Activated CD4-positive, alpha-beta T cell treated with anti-CD3 and anti-CD28 coated beads, Interleukin-2, amount 50 U/mL, for 16 hours (primary cell): ENCODE measurements at regions not wholly inside any gene's neighbourhood (a gene's known extent, or its start where the extent isn't known, plus 50 kb on each side); places are given as distances from the start of the nearest gene placed in this dataset.
A peak's percentile ranks its signal among the peaks of the same experiment; 100 is the strongest.

Experiments
- DNase-seq: peaks from one replicate; pipeline ENCODE4 v3.0.0-alpha.2; 2020

DNA sequence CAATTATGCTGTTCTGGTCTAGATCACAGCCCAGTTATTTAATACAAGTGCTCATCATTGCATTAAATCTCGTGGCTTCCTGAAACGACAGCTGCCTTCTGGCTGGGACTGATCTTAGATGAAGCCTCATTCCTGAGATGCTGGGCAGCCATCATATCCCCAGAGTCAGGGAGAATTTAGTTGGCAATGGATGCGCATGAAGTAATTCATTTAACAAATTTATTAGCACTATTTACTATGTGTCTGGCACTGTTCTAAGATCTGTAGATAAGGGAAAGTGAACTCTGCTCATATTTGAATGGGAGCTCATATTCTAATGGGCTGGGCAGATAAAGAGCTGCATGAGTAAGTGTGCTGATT is 244.7 kb downstream of the KCNS3 start:
- no peak for DNase-seq

GRCh38 chr2:18122544-18123210 is 244.2 kb downstream of the KCNS3 start:
- DNase-seq = no peak

DNA sequence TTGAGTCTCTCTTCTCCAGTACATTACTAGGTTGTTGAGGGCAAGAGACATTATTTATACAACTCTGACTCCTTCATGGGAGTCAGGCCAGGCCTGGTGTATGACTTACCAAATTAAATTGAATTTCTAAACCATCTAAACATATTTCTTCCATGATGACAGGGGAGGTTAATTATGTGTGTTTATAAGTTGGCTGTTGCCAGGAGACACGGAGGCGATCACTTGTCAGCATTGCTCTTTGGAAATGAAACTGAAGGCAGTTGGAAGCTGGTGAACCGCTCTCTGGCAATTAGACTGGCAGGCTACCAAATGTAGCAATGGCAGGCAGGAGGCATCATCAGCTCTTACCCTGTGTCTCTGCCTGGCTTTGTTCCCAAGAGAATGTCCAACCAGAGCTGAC is 241.4 kb downstream of the KCNS3 start:
- DNase-seq = no peak

DNA sequence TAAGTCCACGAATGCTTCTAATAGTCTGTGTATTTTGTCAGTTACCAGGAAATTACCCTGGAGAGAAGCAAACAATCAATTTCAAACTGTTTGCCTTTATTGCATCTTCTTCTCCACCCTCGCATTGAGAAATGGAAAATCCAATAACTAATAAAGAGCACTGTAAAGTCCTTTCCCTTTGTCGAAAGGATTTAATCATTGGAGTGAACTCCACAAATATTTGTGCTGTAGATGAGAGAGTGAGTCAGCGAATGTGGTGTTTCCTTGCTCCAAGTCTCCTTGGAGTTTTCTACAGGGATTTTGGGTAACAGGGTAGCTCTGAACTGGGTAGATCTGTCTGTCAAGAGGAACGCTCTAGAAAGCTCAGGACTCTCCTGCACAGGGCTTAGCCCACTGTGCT is 240.2 kb downstream of the KCNS3 start:
- no peak for DNase-seq

DNA sequence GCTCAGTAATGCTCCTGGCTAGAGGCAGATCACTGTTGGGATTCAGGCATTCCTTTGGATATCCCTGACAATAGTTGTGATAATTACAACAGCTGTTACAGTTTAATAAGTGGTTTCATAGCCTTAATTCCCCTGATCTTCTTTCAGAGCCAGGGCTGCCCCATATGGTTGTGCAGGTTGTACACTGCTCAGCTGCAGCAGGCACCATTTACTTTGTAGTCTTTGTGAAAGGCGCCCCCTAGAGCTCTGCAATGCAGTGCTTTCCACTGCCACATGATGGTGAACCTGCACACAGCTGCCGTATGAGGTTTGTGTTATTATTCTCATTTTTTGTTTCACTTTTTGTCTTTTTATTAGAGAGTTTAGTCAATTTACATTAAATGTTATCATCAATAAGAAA is 239.1 kb downstream of the KCNS3 start:
- peak; percentile 6 for DNase-seq

DNA sequence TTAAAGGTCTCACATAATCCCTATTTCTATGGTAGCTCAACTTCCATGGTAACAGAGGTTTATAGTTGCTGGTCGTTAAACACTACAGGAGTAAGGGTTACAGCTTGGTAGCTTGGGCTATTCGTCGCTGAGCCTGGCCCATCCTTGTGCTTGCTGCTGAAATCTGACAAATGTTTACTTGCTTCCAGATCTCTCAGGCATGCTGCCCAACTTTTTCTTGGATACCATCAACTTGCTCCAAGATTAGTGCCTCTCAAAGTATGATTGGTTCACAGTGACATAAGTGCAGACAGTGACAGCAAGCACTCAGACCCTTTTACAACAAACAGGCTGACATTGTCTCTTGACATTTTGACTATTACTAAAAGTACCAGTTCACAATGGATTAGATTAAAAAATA is 231.8 kb downstream of the KCNS3 start:
- DNase-seq = no peak

- DNase-seq = no peak
Observed at GRCh38 chr2:18106841-18107240, 228.4 kb downstream of the KCNS3 start.

- no peak for DNase-seq
Observed at GRCh38 chr2:18105929-18106328, 227.5 kb downstream of the KCNS3 start.

GRCh38 chr2:18104595-18105224 is 226.2 kb downstream of the KCNS3 start:
- no peak for DNase-seq

- DNase-seq = no peak
Observed at GRCh38 chr2:18096836-18097405, 218.5 kb downstream of the KCNS3 start.

DNA sequence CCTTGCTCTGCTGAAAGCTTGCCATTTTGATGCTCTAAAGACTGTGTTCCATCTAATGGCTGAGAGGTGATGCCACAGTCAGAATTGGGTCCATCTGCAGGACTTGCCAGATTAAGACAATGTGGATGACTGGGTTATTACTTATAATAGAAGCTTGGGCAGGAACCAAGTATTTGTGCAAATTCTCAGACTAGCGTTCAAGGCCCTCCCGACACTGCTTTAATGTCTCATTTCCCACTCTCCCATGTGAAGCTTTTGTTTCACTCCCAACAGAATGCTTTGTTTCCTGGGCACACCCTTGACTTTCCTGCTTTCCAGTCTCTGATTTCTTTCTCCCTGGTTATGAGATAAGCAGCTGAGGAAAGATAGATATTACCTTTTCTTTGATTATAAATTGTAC is 215.8 kb downstream of the KCNS3 start:
- no peak for DNase-seq

DNA sequence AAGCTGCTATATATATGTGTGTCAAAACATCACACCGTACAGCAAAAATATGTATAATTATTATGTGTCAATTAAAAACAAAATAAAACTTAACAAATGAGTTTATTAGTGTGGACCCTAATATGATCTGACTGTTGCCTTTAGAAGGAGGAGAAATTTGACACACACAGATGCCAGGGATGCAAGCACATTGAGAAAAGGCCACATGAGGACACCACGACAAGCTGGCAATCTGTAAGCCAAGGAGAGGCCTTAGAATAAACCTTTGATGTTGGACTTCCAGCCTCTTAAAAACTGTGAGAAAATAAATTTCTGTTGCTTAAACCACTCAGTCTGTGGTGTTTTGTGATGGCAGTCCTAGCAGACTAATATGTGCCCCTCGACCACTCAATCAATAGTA is 214.7 kb downstream of the KCNS3 start:
- no peak for DNase-seq

GRCh38 chr2:18092760-18093159 is 214.3 kb downstream of the KCNS3 start:
- DNase-seq = no peak

DNA sequence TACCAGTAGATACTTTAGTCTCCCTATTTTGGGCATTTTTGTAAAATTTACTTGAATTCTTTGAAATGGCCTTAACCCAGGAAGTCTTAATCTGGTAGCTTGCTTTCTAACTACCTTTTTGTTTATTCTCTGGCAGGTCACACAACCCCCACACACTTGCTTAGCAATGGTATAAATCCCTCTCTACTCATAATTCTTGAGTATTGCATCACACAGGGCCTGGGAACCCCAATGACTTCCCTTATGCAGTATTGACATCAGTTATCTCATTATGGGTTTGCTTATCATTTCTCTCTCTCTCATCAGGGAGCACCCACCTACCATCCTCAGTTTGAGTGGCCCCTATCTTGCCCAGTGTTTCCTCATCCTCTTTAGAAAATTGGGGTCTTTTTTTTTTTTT is 207.1 kb downstream of the KCNS3 start:
- DNase-seq = no peak

DNA sequence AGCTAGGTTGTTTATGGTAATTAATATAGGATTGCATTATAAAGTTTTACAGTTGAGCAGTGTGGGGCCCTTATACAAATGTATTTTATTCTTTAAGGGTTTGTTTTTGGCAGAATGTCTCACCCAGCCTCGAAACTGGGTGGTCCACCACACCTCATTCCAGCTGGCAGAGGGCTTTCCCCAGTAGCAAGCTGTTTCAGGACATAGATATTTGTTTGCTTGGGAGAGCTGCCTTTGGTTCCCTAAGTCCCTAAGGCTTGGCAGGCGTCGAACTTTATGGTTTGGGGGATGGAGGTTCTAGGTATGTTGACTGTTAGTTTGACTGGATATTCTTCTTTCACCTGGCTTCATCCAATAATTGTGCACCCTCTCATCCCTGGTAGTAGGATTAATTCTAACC is 205.9 kb downstream of the KCNS3 start:
- no peak for DNase-seq

DNA sequence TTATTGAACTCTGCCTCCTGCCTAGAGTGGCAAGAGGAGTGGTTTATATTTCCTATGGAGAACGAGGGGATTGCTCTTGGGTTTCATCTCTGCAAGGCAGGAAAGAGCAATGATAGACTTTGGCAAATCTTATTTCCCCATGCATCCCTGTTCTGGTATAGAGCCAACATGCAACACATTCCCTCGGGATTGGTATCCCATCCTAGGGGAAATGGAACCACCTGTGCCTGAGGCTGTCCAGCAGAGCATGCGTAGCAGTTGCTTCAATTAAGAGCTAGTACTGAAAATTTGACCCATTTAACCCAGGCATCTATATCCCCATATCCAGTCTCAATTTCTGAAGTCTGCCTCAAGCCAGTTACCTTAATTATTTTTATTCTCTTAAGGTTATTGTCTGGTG is 205.3 kb downstream of the KCNS3 start:
- no peak for DNase-seq

- no peak for DNase-seq
Observed at GRCh38 chr2:18078216-18078615, 199.7 kb downstream of the KCNS3 start.

- peak; percentile 1 for DNase-seq
Observed at GRCh38 chr2:18077704-18078103, 199.2 kb downstream of the KCNS3 start.

- no peak for DNase-seq
Observed at GRCh38 chr2:18077231-18077630, 198.8 kb downstream of the KCNS3 start.

GRCh38 chr2:18074476-18074875 is 196.0 kb downstream of the KCNS3 start:
- DNase-seq = no peak

- no peak for DNase-seq
Observed at GRCh38 chr2:18073601-18074000, 195.1 kb downstream of the KCNS3 start.

DNA sequence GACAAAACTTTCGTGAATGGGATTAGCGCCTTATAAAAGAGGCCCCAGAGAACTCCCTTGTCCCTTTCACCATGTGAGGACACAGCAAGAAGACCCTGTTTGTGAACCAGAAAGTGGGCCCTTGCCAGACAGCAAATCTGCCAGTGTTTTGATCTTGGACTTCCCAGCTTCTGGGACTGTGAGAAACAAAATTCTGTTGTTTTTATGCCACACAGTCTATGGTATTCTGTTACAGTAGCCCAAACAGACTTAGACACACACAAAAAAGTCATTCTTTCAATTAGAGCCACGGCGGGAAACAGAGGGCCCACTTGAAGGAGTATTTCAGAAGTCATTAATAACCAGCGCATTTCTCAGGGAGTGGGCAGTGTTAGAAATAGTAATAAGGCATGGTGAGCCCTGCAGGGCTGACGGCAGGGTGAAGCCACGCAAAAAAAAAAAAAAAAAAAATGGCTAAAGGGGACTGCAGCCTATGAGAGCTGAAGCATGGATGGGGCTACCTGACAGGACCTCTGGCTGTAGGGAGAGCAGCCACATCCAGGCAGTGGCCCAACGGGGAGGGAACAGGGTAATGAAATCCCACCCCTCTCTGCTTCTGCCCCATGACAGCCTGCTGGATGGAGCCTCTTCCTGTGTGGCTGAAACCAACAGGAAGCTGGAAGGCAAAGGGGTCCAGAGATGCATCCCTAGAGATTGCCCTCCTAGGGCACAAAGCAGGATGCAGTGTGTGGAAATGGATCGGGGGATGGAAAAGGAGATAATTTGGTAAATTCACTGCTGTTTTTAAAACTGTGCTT is 189.3 kb downstream of the KCNS3 start:
- no peak for DNase-seq

DNA sequence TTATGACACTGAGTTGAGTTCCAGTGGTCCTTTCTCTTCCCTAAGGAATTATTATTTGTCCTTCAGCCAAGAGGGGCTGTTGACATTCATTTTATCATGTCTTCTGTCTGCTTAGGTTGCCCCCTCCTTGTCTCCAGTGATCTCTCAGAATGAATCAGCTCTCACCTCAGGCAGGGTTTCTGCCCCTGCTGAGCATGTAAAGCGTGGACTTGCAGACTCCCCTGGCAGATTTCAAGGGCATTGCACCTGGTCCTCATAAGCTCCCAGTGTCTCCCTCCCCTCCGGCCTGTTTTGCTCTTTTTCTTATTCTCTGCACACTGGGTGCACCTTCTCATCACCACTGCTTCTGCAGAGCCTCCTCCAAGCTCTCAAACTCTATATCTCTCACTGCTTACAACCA is 188.4 kb downstream of the KCNS3 start:
- DNase-seq = no peak

- no peak for DNase-seq
Observed at GRCh38 chr2:18066066-18066465, 187.6 kb downstream of the KCNS3 start.
